PC-9 (cell line): ENCODE measurements at regions not wholly inside any gene's neighbourhood (a gene's known extent, or its start where the extent isn't known, plus 50 kb on each side); places are given as distances from the start of the nearest gene placed in this dataset.

Experiments
- BruUV-seq: library from RNA; stranded (reverse); fragments of 400-500 nt; replicated peaks from 2 replicates; lab custom pipeline; 2021; lab: Mats Ljungman, UMichigan
- CTCF ChIA-PET: fragments of 300-600 bp; sonication (Branson Sonifier 250); formaldehyde crosslinking; loops from one replicate; lab custom pipeline; 2022; ENCODE audit warnings: antibody characterized with exemption; lab: Charles Lee
- POLR2A ChIA-PET: fragments of 300-600 bp; sonication (Branson Sonifier 250); formaldehyde crosslinking; loops from one replicate; lab custom pipeline; 2022; ENCODE audit warnings: antibody characterized with exemption; ENCODE audit not compliant: unreplicated experiment; lab: Charles Lee
- DNase-seq, 2 experiments: peaks; one replicate each; pipeline versions ENCODE4 v3.0.0 to v3.0.0-alpha.2; 2015 to 2022; ENCODE audit warnings: mixed read lengths in 1 of 2
- H2AFZ ChIP-seq: fragments of 200-600 bp; sonication (generic); 2 replicates; pipeline ENCODE4 v1.8.1; 2017; ENCODE audit warnings: antibody characterized with exemption
- H3F3A ChIP-seq: fragments of 200-600 bp; sonication (generic); 2 replicates; pipeline ENCODE4 v1.8.1; 2017; ENCODE audit warnings: antibody characterized with exemption, mild to moderate bottlenecking, low read depth; ENCODE audit not compliant: insufficient read depth
- H3K27ac ChIP-seq: fragments of 200-600 bp; sonication (generic); 2 replicates; pipeline ENCODE4 v1.6.1; 2016; ENCODE audit warnings: mixed run types
- H3K27me3 ChIP-seq: fragments of 200-600 bp; sonication (generic); 2 replicates; pipeline ENCODE4 v1.6.1; 2016; ENCODE audit warnings: low read depth, mixed run types; ENCODE audit not compliant: insufficient read depth
- H3K36me3 ChIP-seq: fragments of 200-600 bp; sonication (generic); 2 replicates; pipeline ENCODE4 v1.6.1; 2016; ENCODE audit warnings: low read depth, mixed run types
- H3K4me1 ChIP-seq: fragments of 200-600 bp; sonication (generic); replicated peaks from 2 replicates; pipeline ENCODE4 v1.6.1; 2016; ENCODE audit warnings: mixed run types; ENCODE audit not compliant: insufficient read depth
- H3K4me2 ChIP-seq: fragments of 200-600 bp; sonication (generic); 2 replicates; pipeline ENCODE4 v1.6.1; 2017; ENCODE audit warnings: mixed run types
- H3K4me3 ChIP-seq: fragments of 200-600 bp; sonication (generic); 2 replicates; pipeline ENCODE4 v1.6.1; 2016; ENCODE audit warnings: mixed run types
- H3K79me2 ChIP-seq: fragments of 200-600 bp; sonication (generic); 2 replicates; pipeline ENCODE4 v1.6.1; 2017; ENCODE audit warnings: low read depth, mixed run types
- H3K9me2 ChIP-seq: fragments of 200-600 bp; sonication (generic); 2 replicates; pipeline ENCODE4 v1.8.1; 2017; ENCODE audit warnings: mild to moderate bottlenecking; ENCODE audit not compliant: insufficient read depth
- H3K9me3 ChIP-seq: fragments of 200-600 bp; sonication (generic); 2 replicates; pipeline ENCODE4 v1.8.1; 2016; ENCODE audit warnings: low read depth; ENCODE audit not compliant: insufficient read depth
- H4K20me1 ChIP-seq: fragments of 200-600 bp; sonication (generic); 2 replicates; pipeline ENCODE4 v1.8.1; 2017; ENCODE audit not compliant: insufficient read depth
- CTCF ChIP-seq: fragments of 200-600 bp; sonication (generic); conservative IDR thresholded peaks from 2 replicates; pipeline ENCODE4 v1.6.1; 2017; ENCODE audit warnings: mixed run types, antibody characterized with exemption, mild to moderate bottlenecking, moderate library complexity
- EZH2 ChIP-seq: fragments of 200-600 bp; sonication (generic); IDR thresholded peaks from 2 replicates; pipeline ENCODE4 v1.8.0; 2017; ENCODE audit warnings: antibody characterized with exemption, low read depth
- intact Hi-C: fragments of 100-400 bp; cut with micrococcal nuclease; formaldehyde crosslinking; loops from one replicate; pipeline ENCODE4 v1.10.0; 2022; ENCODE audit not compliant: unreplicated experiment

GRCh38 chr7:155913291-155913690 lies 101.0 kb upstream of the SHH start:
- BruUV-seq: no TSS peak

GRCh38 chr7:155911471-155912105 lies 99.3 kb upstream of the SHH start:
- Histone ChIP-seq H3K36me3 (no peaks in the 10 kb centered on the region), H4K20me1 (no peaks in the 10 kb centered on the region), H3K79me2 (no peaks in the 10 kb centered on the region), H3K9me3 (no peaks in the 10 kb centered on the region), H3K9me2 (no peaks in the 10 kb centered on the region), H3K4me3 (no peak overlapping the region), H2AFZ (no peak overlapping the region), H3K4me2 (no peak overlapping the region), H3K27me3 (no peaks in the 10 kb centered on the region), H3F3A (no peaks in the 10 kb centered on the region), H3K27ac (no peak overlapping the region), H3K4me1 (no peaks in the 10 kb centered on the region)
- no peak for DNase-seq
- no TSS peak for BruUV-seq
- intact Hi-C loops: no loop called here
- no peak for TF ChIP-seq EZH2
- no peak for TF ChIP-seq CTCF
- ChIA-PET CTCF (no interaction called here), POLR2A (no interaction called here)

More at GRCh38 chr7:155913291-155913690, 101.0 kb upstream of the SHH start:
- Histone ChIP-seq H3K9me2 (no peaks in the 10 kb centered on the region), H3K4me1 (peaks cover 5% of the 10 kb centered on the region), H3K4me2 (no peak overlapping the region), H2AFZ (no peak overlapping the region), H3K9me3 (no peaks in the 10 kb centered on the region), H3F3A (peaks cover 8% of the 10 kb centered on the region; the same call in 1 of the 2 replicates), H3K79me2 (no peaks in the 10 kb centered on the region), H4K20me1 (no peaks in the 10 kb centered on the region), H3K36me3 (no peaks in the 10 kb centered on the region), H3K27me3 (no peaks in the 10 kb centered on the region), H3K27ac (no peak overlapping the region), H3K4me3 (no peak overlapping the region)
- ChIA-PET CTCF (no interaction called here), POLR2A (no interaction called here)
- TF ChIP-seq CTCF (no peak), EZH2 (no peak)
- intact Hi-C loops: no loop called here
- DNase-seq: no peak

GRCh38 chr7:155908385-155908784 lies 96.1 kb upstream of the SHH start:
- Histone ChIP-seq H3K4me2 (no peak overlapping the region), H3K4me3 (no peak overlapping the region), H3K9me3 (peaks cover 7% of the 10 kb centered on the region; the same call in 1 of the 2 replicates), H2AFZ (no peak overlapping the region), H3F3A (no peaks in the 10 kb centered on the region), H3K36me3 (no peaks in the 10 kb centered on the region), H3K27ac (no peak overlapping the region), H4K20me1 (no peaks in the 10 kb centered on the region), H3K27me3 (no peaks in the 10 kb centered on the region), H3K4me1 (no peaks in the 10 kb centered on the region), H3K9me2 (no peaks in the 10 kb centered on the region), H3K79me2 (no peaks in the 10 kb centered on the region)
- no peak for DNase-seq
- no peak for TF ChIP-seq EZH2
- TF ChIP-seq CTCF: no peak
- BruUV-seq: no TSS peak
- POLR2A ChIA-PET: no interaction called here
- intact Hi-C loops: no loop called here
- CTCF ChIA-PET: no interaction called here
